ENCODE measurements at regions not wholly inside any gene's neighbourhood (a gene's known extent, or its start where the extent isn't known, plus 50 kb on each side); places are given as distances from the start of the nearest gene placed in this dataset.
A peak's percentile ranks its signal among the peaks of the same experiment; 100 is the strongest.

GRCh38 chr10:112895292-112895691 lies 54.8 kb upstream of the TCF7L2 start:
- no peak overlapping the region for H3K4me3 ChIP-seq
- DNase-seq = no peak
- ATAC-seq = no peak
- no peaks in the 10 kb centered on the region for H3K9me3 ChIP-seq
- intact Hi-C loops (cut with DNase I) = no loop called here
- TF ChIP-seq CTCF (IDR thresholded peaks at IDR 0.05) = no peak
- no peaks in the 10 kb centered on the region for H3K4me1 ChIP-seq
- H3K27ac ChIP-seq = no peak overlapping the region
- no peaks in the 10 kb centered on the region for H3K27me3 ChIP-seq
- H3K36me3 ChIP-seq = no peaks in the 10 kb centered on the region

DNA sequence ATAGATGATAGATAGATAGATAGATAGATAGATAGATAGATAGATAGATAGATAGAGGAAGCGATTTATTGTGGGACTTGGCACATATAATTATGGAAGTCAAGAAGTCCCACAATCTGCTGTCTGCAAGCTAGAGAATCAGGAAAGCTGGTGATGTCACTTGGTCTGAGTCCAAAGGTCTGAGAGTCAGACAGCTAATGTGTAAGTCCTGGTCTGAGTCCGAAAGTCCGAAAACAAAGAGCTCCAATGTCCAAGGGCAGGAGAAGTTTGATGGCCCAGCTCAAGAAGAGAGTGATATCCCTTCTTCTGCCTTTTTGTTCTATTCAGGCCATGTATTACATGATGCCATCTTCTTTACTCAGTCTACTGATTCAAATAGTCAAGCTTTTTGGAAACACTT lies 53.8 kb upstream of the TCF7L2 start:
- intact Hi-C loops (cut with DNase I) = no loop called here
- H3K27me3 ChIP-seq = no peaks in the 10 kb centered on the region
- ATAC-seq (no peak), DNase-seq (no peak)
- no peaks in the 10 kb centered on the region for H3K36me3 ChIP-seq
- no peak for TF ChIP-seq CTCF (IDR thresholded peaks at IDR 0.05)
- H3K9me3 ChIP-seq = no peaks in the 10 kb centered on the region
- no peak overlapping the region for H3K27ac ChIP-seq
- no peaks in the 10 kb centered on the region for H3K4me1 ChIP-seq
- no peak overlapping the region for H3K4me3 ChIP-seq

GRCh38 chr10:112896722-112897121 lies 53.3 kb upstream of the TCF7L2 start:
- Histone ChIP-seq H3K36me3 (no peaks in the 10 kb centered on the region), H3K4me1 (no peaks in the 10 kb centered on the region), H3K27ac (no peak overlapping the region), H3K27me3 (no peaks in the 10 kb centered on the region), H3K4me3 (no peak overlapping the region), H3K9me3 (no peaks in the 10 kb centered on the region)
- no peak for TF ChIP-seq CTCF (IDR thresholded peaks at IDR 0.05)
- no peak for ATAC-seq
- DNase-seq = no peak
- intact Hi-C loops (cut with DNase I) = no loop called here

DNA sequence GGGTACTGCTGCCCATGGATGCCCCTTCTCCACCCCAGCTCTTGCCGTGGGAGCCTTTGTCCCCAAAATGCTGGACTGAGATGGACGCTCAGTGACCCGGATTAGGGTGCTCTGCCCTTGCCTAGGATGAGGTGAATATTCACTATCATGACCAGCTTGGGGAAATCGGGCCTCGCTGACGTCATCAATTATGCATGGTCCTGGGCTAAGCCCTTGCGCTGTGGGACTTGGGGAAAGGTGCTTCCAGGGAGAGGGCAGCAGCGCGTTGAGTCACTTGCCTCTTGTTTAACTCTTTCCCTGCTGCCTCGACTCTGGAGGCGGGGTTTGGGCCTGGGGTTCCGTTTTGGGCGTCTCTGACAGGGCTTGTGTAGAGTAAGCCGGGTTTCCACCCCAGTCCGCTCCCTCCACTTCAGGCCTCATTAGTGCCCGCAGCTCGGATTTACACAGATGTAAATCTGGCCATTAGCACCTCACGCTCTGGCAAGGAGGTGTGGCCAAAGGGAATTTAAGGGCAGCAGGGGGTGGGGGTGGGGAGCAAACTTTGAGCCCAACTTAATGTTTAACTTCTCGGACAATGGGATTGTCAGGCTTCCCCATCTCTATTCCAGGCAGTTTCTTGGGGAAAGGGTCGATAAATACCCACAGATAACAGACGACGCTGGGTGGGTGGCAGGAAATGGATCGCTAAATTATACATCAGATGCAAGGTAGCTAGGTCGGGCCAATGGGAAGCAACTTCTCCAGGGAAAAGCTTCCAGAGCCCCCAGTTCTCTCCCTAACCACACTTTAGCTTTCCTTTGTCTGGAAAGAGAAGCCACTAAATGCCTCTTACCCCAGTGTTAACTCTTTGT lies 51.3 kb upstream of the TCF7L2 start:
- no peak for DNase-seq
- intact Hi-C loops (cut with DNase I) = no loop called here
- peak; percentile 61 for ATAC-seq

DNA sequence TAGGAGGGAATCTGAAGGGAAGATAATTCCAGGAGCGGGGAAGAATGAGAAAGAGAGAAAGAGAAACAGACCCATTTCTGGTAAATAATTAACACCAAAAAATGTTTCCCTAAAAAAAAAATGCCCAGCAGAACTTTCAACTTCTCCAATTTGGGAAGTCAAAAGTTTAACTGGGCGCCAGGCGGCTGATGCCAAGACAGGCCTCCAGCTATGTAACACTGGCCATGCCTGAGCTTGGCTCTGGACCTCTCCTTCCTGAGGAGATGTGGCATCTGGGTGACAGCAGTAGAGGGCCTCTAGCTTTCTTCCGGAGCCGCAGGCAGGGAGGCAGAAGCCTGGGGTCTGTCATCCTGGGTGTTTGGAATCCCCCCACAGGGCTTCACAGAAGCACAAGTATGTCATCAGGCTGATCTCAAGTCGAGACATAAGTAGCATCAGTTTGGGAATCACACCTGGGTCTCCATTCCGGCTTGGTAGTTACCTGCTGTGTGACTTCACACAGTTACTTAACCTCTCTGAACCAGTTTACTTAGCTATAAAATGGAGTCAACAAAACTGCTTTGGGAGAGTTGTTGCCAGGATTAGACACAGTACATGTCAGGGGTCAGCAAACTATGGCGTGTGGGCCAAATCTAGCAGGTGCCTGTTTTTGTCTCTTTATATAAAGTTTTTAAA lies 50.5 kb upstream of the TCF7L2 start:
- no peak overlapping the region for H3K4me3 ChIP-seq
- peak; percentile 18 for ATAC-seq
- H3K36me3 ChIP-seq = no peaks in the 10 kb centered on the region
- no peaks in the 10 kb centered on the region for H3K9me3 ChIP-seq
- no peak for DNase-seq
- intact Hi-C loops (cut with DNase I) = no loop called here
- no peak for TF ChIP-seq CTCF (IDR thresholded peaks at IDR 0.05)
- H3K4me1 ChIP-seq = no peaks in the 10 kb centered on the region
- no peaks in the 10 kb centered on the region for H3K27me3 ChIP-seq
- H3K27ac ChIP-seq = no peak overlapping the region

More for the DNA sequence above, 51.3 kb upstream of the TCF7L2 start:
- H3K4me3 ChIP-seq = no peak overlapping the region
- no peak for TF ChIP-seq CTCF (IDR thresholded peaks at IDR 0.05)
- H3K36me3 ChIP-seq = no peaks in the 10 kb centered on the region
- H3K27ac ChIP-seq = no peak overlapping the region
- no peaks in the 10 kb centered on the region for H3K9me3 ChIP-seq
- H3K27me3 ChIP-seq = no peaks in the 10 kb centered on the region
- H3K4me1 ChIP-seq = no peaks in the 10 kb centered on the region
